ENCODE measurements at regions not wholly inside any gene's neighbourhood (a gene's known extent, or its start where the extent isn't known, plus 50 kb on each side); places are given as distances from the start of the nearest gene placed in this dataset.

DNA sequence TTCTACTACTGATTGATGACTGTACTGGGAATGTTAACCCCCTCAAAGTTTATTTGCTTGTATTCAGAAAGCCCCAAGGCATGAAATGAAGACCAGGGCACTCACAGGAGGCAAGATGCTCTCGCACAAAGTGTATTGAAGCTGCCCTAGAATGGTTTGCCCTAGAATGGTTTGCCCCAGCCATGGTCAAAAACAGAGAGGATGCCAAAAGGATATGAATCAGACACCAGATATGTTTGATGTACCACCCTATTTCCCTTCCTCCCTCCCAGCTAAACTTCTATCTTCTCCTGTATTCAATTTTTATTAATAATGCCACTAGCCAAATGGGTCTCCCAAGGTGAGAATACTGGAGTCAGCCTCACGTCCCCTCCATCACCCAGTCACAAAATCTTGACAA, 101.3 kb downstream of the TMCO5A start:
- 100% methylated on average over 2 of the region's 2 CpGs for WGBS (ENCODE audit: insufficient coverage)
- POLR2A ChIA-PET, result no interaction called here
- H3K27ac ChIP-seq (ENCODE audit: insufficient read depth in 1 of 2, low read depth in 1 of 2, low read length in 2 of 2, poor library complexity in 1 of 2, severe bottlenecking in 2 of 2), result no peak overlapping the region
- no peaks in the 10 kb centered on the region for H3K36me3 ChIP-seq (ENCODE audit: control insufficient read depth in 4 of 4, insufficient read depth in 4 of 4, low read length in 3 of 4)
- DNase-seq, result no peak
- H3K4me3 ChIP-seq (ENCODE audit: control insufficient read depth in 1 of 7, extremely low read depth in 1 of 7, insufficient read depth in 4 of 7, low read depth in 2 of 7, low read length in 6 of 7), result no peak overlapping the region
- H3K9me3 ChIP-seq (ENCODE audit: control extremely low read depth in 1 of 5, control insufficient read depth in 4 of 5, insufficient read depth in 2 of 5, low read depth in 1 of 5, low read length in 4 of 5), result no peaks in the 10 kb centered on the region
- CTCF ChIA-PET, result no interaction called here
- H3K4me1 ChIP-seq (ENCODE audit: control extremely low read depth in 1 of 4, control insufficient read depth in 4 of 4, insufficient read depth in 4 of 4, low read length in 3 of 4), result no peaks in the 10 kb centered on the region
- H3K27me3 ChIP-seq (replicated peaks in 2 of 5; ENCODE audit: control insufficient read depth in 4 of 5, insufficient read depth in 5 of 5, low read length in 4 of 5), result no peaks in the 10 kb centered on the region

DNA sequence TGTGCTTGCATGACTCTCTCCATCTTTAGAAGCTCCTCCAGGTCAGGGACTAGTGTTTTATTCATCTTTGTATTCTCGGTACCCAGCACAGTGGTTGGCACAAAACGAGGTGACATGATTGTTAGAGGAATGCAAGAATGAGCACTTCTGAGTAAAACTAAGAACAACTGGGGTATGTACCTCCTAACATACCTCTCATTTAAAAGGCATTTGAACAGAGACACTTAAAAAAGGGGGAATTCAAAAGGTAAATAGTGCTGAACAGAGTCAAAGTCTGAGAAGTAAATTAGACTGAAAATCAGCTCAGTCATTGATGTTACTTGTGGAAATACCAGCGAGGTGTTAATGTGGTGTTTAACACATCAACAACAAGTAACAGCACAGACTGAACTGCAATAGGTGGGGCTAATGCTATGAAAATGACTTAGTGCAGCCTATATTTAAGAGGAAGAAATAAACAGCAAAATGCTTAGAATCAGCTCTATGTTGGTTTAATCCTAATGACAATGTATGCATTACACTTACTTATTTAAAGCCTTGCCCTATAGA, 102.4 kb downstream of the TMCO5A start:
- Histone ChIP-seq H3K4me1 (ENCODE audit: control extremely low read depth in 1 of 4, control insufficient read depth in 4 of 4, insufficient read depth in 4 of 4, low read length in 3 of 4) (no peaks in the 10 kb centered on the region), H3K27ac (ENCODE audit: insufficient read depth in 1 of 2, low read depth in 1 of 2, low read length in 2 of 2, poor library complexity in 1 of 2, severe bottlenecking in 2 of 2) (no peak overlapping the region), H3K36me3 (ENCODE audit: control insufficient read depth in 4 of 4, insufficient read depth in 4 of 4, low read length in 3 of 4) (no peaks in the 10 kb centered on the region), H3K27me3 (replicated peaks in 2 of 5; ENCODE audit: control insufficient read depth in 4 of 5, insufficient read depth in 5 of 5, low read length in 4 of 5) (no peaks in the 10 kb centered on the region), H3K9me3 (ENCODE audit: control extremely low read depth in 1 of 5, control insufficient read depth in 4 of 5, insufficient read depth in 2 of 5, low read depth in 1 of 5, low read length in 4 of 5) (no peaks in the 10 kb centered on the region), H3K4me3 (ENCODE audit: control insufficient read depth in 1 of 7, extremely low read depth in 1 of 7, insufficient read depth in 4 of 7, low read depth in 2 of 7, low read length in 6 of 7) (no peak overlapping the region)
- POLR2A ChIA-PET, result no interaction called here
- WGBS (ENCODE audit: insufficient coverage), result no CpG with 5 or more reads among the region's 3 CpGs
- no peak for DNase-seq
- CTCF ChIA-PET, result no interaction called here

DNA sequence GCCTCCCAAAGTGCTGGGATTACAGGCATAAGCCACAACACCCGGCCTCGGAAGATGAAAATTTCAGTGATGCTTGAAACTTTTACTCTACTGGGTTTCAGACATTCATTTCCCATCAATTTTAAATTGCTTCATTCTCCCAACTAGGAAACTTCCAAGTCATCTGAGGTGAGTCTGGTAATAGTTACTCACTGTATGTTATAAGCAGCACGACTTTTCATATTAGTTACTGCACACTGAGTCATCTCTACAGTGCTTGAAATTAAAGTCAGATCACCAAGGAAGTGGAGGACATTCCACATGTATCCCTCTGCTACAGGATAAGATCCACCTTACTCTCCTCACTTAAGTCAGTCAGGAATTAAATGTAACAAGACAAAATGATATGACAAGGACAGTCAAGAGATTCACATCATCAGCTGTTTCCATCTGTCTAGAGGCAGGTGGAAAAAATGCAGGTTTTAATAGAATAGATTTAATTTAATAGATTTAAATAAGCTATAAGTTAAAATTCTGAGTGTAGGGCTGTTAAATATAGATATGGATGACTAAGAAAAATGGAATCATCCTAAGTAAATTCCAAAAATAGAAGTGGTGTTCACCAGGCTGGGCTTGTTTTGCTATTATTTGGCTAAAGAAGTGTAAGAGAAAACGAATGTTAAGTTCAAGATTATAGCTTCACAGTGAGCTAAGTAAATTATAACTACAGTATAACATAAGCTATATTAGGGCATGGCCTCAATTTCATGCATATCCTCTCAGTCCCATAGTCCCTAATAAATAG, 104.4 kb downstream of the TMCO5A start:
- ChIA-PET CTCF (no interaction called here), POLR2A (no interaction called here)
- no peaks in the 10 kb centered on the region for H3K9me3 ChIP-seq (ENCODE audit: control extremely low read depth in 1 of 5, control insufficient read depth in 4 of 5, insufficient read depth in 2 of 5, low read depth in 1 of 5, low read length in 4 of 5)
- H3K27ac ChIP-seq (ENCODE audit: insufficient read depth in 1 of 2, low read depth in 1 of 2, low read length in 2 of 2, poor library complexity in 1 of 2, severe bottlenecking in 2 of 2), result no peak overlapping the region
- peaks cover 0 to 7% (median 5%) of the 10 kb centered on the region in 4 experiments for H3K4me1 ChIP-seq (ENCODE audit: control extremely low read depth in 1 of 4, control insufficient read depth in 4 of 4, insufficient read depth in 4 of 4, low read length in 3 of 4)
- H3K36me3 ChIP-seq (ENCODE audit: control insufficient read depth in 4 of 4, insufficient read depth in 4 of 4, low read length in 3 of 4), result no peaks in the 10 kb centered on the region
- H3K27me3 ChIP-seq (replicated peaks in 2 of 5; ENCODE audit: control insufficient read depth in 4 of 5, insufficient read depth in 5 of 5, low read length in 4 of 5), result no peaks in the 10 kb centered on the region
- DNase-seq, result no peak
- 100% methylated on average over 2 of the region's 4 CpGs for WGBS (ENCODE audit: insufficient coverage)
- H3K4me3 ChIP-seq (ENCODE audit: control insufficient read depth in 1 of 7, extremely low read depth in 1 of 7, insufficient read depth in 4 of 7, low read depth in 2 of 7, low read length in 6 of 7), result no peak overlapping the region

DNA sequence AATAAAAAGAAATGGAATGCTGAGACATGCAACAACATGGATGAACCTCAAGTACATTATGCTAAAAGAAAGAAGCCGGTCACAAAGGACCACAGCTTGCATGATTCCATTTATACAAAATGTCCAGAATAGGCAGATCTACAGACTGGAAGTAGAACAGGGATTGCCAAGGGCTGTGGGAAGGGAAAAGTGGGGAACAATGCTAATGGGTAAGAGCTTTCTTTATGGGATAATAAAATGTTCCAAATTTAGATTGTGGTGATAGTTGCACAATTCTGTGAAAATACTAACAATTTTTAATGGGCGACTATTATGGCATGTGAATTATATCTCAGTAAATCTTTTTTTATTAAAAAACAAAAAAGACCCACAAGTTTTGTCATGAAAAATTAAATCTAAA, 106.2 kb downstream of the TMCO5A start:
- H3K9me3 ChIP-seq (ENCODE audit: control extremely low read depth in 1 of 5, control insufficient read depth in 4 of 5, insufficient read depth in 2 of 5, low read depth in 1 of 5, low read length in 4 of 5), result no peaks in the 10 kb centered on the region
- no peaks in the 10 kb centered on the region for H3K36me3 ChIP-seq (ENCODE audit: control insufficient read depth in 4 of 4, insufficient read depth in 4 of 4, low read length in 3 of 4)
- H3K4me3 ChIP-seq (ENCODE audit: control insufficient read depth in 1 of 7, extremely low read depth in 1 of 7, insufficient read depth in 4 of 7, low read depth in 2 of 7, low read length in 6 of 7), result no peak overlapping the region
- H3K27ac ChIP-seq (ENCODE audit: insufficient read depth in 1 of 2, low read depth in 1 of 2, low read length in 2 of 2, poor library complexity in 1 of 2, severe bottlenecking in 2 of 2), result no peak overlapping the region
- WGBS (ENCODE audit: insufficient coverage), result 100% methylated on average over 1 of the region's 2 CpGs
- peaks cover 0 to 7% (median 5%) of the 10 kb centered on the region in 4 experiments for H3K4me1 ChIP-seq (ENCODE audit: control extremely low read depth in 1 of 4, control insufficient read depth in 4 of 4, insufficient read depth in 4 of 4, low read length in 3 of 4)
- DNase-seq, result no peak
- CTCF ChIA-PET, result no interaction called here
- POLR2A ChIA-PET, result no interaction called here
- H3K27me3 ChIP-seq (replicated peaks in 2 of 5; ENCODE audit: control insufficient read depth in 4 of 5, insufficient read depth in 5 of 5, low read length in 4 of 5), result no peaks in the 10 kb centered on the region

DNA sequence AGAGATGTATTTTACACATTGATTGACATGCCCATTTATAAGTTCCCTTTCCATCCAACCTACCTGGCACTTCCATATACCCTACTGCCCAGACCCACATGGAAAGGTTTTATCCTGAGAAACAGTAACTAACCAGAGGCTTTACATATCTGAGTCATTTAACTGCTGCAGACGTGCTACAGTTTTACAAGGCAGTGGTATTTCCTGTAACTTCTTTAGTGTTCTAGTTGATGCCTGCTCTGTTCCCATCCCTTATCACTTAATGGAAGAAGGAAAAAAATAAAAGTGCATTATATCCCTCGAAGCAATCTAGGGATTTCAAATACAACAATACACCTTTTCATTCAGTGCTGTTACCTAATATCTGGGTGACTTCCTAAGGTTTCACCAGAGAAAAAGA, 107.1 kb downstream of the TMCO5A start:
- H3K4me1 ChIP-seq (ENCODE audit: control extremely low read depth in 1 of 4, control insufficient read depth in 4 of 4, insufficient read depth in 4 of 4, low read length in 3 of 4), result peaks cover 0 to 7% (median 5%) of the 10 kb centered on the region in 4 experiments
- no peaks in the 10 kb centered on the region for H3K36me3 ChIP-seq (ENCODE audit: control insufficient read depth in 4 of 4, insufficient read depth in 4 of 4, low read length in 3 of 4)
- CTCF ChIA-PET, result no interaction called here
- no peak for DNase-seq
- POLR2A ChIA-PET, result no interaction called here
- no CpG with 5 or more reads among the region's 2 CpGs for WGBS (ENCODE audit: insufficient coverage)
- H3K4me3 ChIP-seq (ENCODE audit: control insufficient read depth in 1 of 7, extremely low read depth in 1 of 7, insufficient read depth in 4 of 7, low read depth in 2 of 7, low read length in 6 of 7), result no peak overlapping the region
- H3K9me3 ChIP-seq (ENCODE audit: control extremely low read depth in 1 of 5, control insufficient read depth in 4 of 5, insufficient read depth in 2 of 5, low read depth in 1 of 5, low read length in 4 of 5), result no peaks in the 10 kb centered on the region
- no peaks in the 10 kb centered on the region for H3K27me3 ChIP-seq (replicated peaks in 2 of 5; ENCODE audit: control insufficient read depth in 4 of 5, insufficient read depth in 5 of 5, low read length in 4 of 5)
- H3K27ac ChIP-seq (ENCODE audit: insufficient read depth in 1 of 2, low read depth in 1 of 2, low read length in 2 of 2, poor library complexity in 1 of 2, severe bottlenecking in 2 of 2), result no peak overlapping the region

DNA sequence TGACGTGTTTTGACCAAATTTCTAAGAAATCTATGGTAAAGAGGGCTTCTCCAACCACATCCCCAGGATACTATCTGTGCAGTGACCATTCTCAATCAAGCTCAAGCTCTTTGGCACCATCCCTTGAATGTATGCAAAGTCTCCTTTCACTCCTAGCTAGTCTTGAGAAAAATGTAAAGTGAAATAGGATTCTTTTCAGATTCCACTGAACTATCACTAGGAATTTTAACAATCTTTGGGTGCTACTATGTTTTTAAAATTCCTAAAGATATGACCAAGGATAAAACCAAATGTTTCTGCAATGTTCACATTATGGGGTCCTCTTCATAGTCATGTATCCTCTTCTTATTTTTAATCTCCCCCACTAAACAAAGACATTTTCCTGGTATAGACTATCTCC, 107.8 kb downstream of the TMCO5A start:
- ChIA-PET POLR2A (no interaction called here), CTCF (no interaction called here)
- H3K36me3 ChIP-seq (ENCODE audit: control insufficient read depth in 4 of 4, insufficient read depth in 4 of 4, low read length in 3 of 4), result no peaks in the 10 kb centered on the region

DNA sequence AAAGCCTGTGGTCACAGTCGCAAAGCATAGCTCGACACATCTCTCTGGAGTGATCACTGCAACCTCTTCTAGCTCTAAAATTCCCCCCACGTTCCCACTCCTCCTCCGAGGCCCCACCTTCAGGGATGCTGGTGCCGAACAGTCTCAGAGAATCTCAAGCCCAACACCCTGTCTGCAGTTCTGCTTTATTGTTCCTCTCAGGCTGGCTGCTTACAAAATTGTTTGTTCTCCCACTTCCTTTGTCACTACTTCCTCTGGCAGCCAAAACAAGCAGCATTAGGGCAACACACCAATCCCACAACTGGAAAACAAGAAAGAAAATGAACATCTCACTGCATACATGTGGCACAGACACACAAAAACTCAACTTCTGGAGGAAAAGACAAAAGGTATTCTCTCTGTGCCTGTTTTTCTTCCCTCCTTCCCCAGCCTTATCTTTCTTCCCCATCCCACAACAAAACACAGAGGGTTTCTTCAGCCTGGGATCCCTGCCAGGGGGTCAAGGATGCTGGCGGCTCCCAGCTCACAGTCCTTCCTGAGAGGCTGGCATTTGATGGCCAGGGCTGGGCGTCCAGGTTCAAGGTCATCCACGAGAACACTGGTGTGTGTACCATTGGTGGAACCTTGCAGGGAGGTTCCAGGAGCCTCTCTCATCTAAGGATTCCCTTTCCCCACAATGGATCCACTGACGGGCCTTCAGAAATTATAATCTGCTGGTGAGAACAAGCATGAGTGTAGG, 108.4 kb downstream of the TMCO5A start:
- no peaks in the 10 kb centered on the region for H3K36me3 ChIP-seq (ENCODE audit: control insufficient read depth in 4 of 4, insufficient read depth in 4 of 4, low read length in 3 of 4)
- H3K4me3 ChIP-seq (ENCODE audit: control insufficient read depth in 1 of 7, extremely low read depth in 1 of 7, insufficient read depth in 4 of 7, low read depth in 2 of 7, low read length in 6 of 7), result no peak overlapping the region
- no peak overlapping the region for H3K27ac ChIP-seq (ENCODE audit: insufficient read depth in 1 of 2, low read depth in 1 of 2, low read length in 2 of 2, poor library complexity in 1 of 2, severe bottlenecking in 2 of 2)
- peaks cover 0 to 2% (median 0%) of the 10 kb centered on the region in 5 experiments for H3K9me3 ChIP-seq (ENCODE audit: control extremely low read depth in 1 of 5, control insufficient read depth in 4 of 5, insufficient read depth in 2 of 5, low read depth in 1 of 5, low read length in 4 of 5)
- DNase-seq, result peak in 2 of 3 donors; percentile 15
- no peaks in the 10 kb centered on the region for H3K27me3 ChIP-seq (replicated peaks in 2 of 5; ENCODE audit: control insufficient read depth in 4 of 5, insufficient read depth in 5 of 5, low read length in 4 of 5)
- 44% methylated on average over 7 of the region's 9 CpGs for WGBS (ENCODE audit: insufficient coverage)
- CTCF ChIA-PET, result no interaction called here
- peaks cover 0 to 7% (median 5%) of the 10 kb centered on the region in 4 experiments for H3K4me1 ChIP-seq (ENCODE audit: control extremely low read depth in 1 of 4, control insufficient read depth in 4 of 4, insufficient read depth in 4 of 4, low read length in 3 of 4)
- POLR2A ChIA-PET, result no interaction called here

More for the DNA sequence above, 107.8 kb downstream of the TMCO5A start:
- Histone ChIP-seq H3K27me3 (replicated peaks in 2 of 5; ENCODE audit: control insufficient read depth in 4 of 5, insufficient read depth in 5 of 5, low read length in 4 of 5) (no peaks in the 10 kb centered on the region), H3K4me1 (ENCODE audit: control extremely low read depth in 1 of 4, control insufficient read depth in 4 of 4, insufficient read depth in 4 of 4, low read length in 3 of 4) (peaks cover 0 to 7% (median 5%) of the 10 kb centered on the region in 4 experiments), H3K27ac (ENCODE audit: insufficient read depth in 1 of 2, low read depth in 1 of 2, low read length in 2 of 2, poor library complexity in 1 of 2, severe bottlenecking in 2 of 2) (no peak overlapping the region), H3K9me3 (ENCODE audit: control extremely low read depth in 1 of 5, control insufficient read depth in 4 of 5, insufficient read depth in 2 of 5, low read depth in 1 of 5, low read length in 4 of 5) (no peaks in the 10 kb centered on the region), H3K4me3 (ENCODE audit: control insufficient read depth in 1 of 7, extremely low read depth in 1 of 7, insufficient read depth in 4 of 7, low read depth in 2 of 7, low read length in 6 of 7) (no peak overlapping the region)
- WGBS (ENCODE audit: insufficient coverage), result 82% methylated on average over 1 of the region's 1 CpG
- DNase-seq, result no peak
